Caco-2 (cell line): ENCODE measurements at regions not wholly inside any gene's neighbourhood (a gene's known extent, or its start where the extent isn't known, plus 50 kb on each side); places are given as distances from the start of the nearest gene placed in this dataset.
"Not testable (repeated sequence)": the region's sequence is repeated elsewhere in the genome, so short reads cannot be mapped to it uniquely, and the experiment has no call there.

Source experiments
- BruUV-seq: library from RNA; stranded (reverse); fragments of 400-500 nt; replicated peaks from 2 replicates; lab custom pipeline; 2021; lab: Mats Ljungman, UMichigan
- CTCF ChIA-PET: fragments of 300-600 bp; sonication (Branson Sonifier 250); formaldehyde crosslinking; loops from one replicate; lab custom pipeline; 2022; ENCODE audit warnings: antibody characterized with exemption; lab: Charles Lee
- POLR2A ChIA-PET: fragments of 300-600 bp; sonication (Branson Sonifier 250); formaldehyde crosslinking; loops from one replicate; lab custom pipeline; 2022; ENCODE audit warnings: antibody characterized with exemption; lab: Charles Lee
- DNase-seq, 2 experiments: peaks; one replicate each; pipeline versions ENCODE4 v3.0.0 to v3.0.0-alpha.2; 2020 to 2022
- H3K27me3 ChIP-seq: replicated peaks from 2 replicates; pipeline ENCODE4 v1.6.0; 2011; ENCODE audit warnings: low read length; ENCODE audit not compliant: control insufficient read depth, insufficient read depth
- H3K36me3 ChIP-seq: 2 replicates; pipeline ENCODE4 v1.5.1; 2011; ENCODE audit warnings: low read length; ENCODE audit not compliant: control insufficient read depth, insufficient read depth
- H3K4me1 ChIP-seq: fragments of 250-450 bp; sonication (Bioruptor Pico); 2 replicates; pipeline ENCODE4 v1.5.1; 2020; ENCODE audit warnings: mild to moderate bottlenecking
- H3K4me3 ChIP-seq: 2 replicates; pipeline ENCODE4 v1.5.1; 2011; ENCODE audit warnings: low read depth, mild to moderate bottlenecking, control low read depth, low read length
- H3K9me3 ChIP-seq: fragments of 250-450 bp; sonication (Bioruptor Pico); 2 replicates; pipeline ENCODE4 v1.5.1; 2020; ENCODE audit warnings: mild to moderate bottlenecking, moderate library complexity
- H3K27ac Mint-ChIP-seq: one replicate; pipeline ENCODE4 v1.8.0; 2022; ENCODE audit warnings: mixed read lengths; ENCODE audit not compliant: unreplicated experiment
- H3K27me3 Mint-ChIP-seq: one replicate; pipeline ENCODE4 v1.8.0; 2022; ENCODE audit warnings: mixed read lengths; ENCODE audit not compliant: insufficient read depth, unreplicated experiment
- H3K36me3 Mint-ChIP-seq: one replicate; pipeline ENCODE4 v1.8.0; 2022; ENCODE audit warnings: mild to moderate bottlenecking, mixed read lengths; ENCODE audit not compliant: insufficient read depth, unreplicated experiment
- H3K4me1 Mint-ChIP-seq: one replicate; pipeline ENCODE4 v1.8.0; 2022; ENCODE audit warnings: low read depth, mixed read lengths; ENCODE audit not compliant: unreplicated experiment
- H3K4me3 Mint-ChIP-seq: one replicate; pipeline ENCODE4 v1.8.0; 2022; ENCODE audit warnings: mild to moderate bottlenecking, moderate library complexity, mixed read lengths; ENCODE audit not compliant: unreplicated experiment
- H3K9me3 Mint-ChIP-seq: one replicate; pipeline ENCODE4 v1.8.0; 2022; ENCODE audit warnings: mixed read lengths; ENCODE audit not compliant: unreplicated experiment
- intact Hi-C: fragments of 100-400 bp; cut with micrococcal nuclease; formaldehyde crosslinking; loops from one replicate; pipeline ENCODE4 v1.10.0; 2022; ENCODE audit not compliant: unreplicated experiment
- TF ChIP-seq, protein P1 (sequence below), 2 experiments: fragments of 200-600 bp in 1 of 2; IDR thresholded peaks; 1 replicate in 1 of 2; 2 replicates in 1 of 2; pipeline versions ENCODE4 v1.5.1 to v1.8.0; 2011 to 2022; ENCODE audit warnings: antibody characterized with exemption in 1 of 2, control low read depth in 1 of 2, inconsistent platforms in 1 of 2, low read depth in 1 of 2, low read length in 1 of 2, mild to moderate bottlenecking in 1 of 2, moderate library complexity in 1 of 2; ENCODE audit not compliant: insufficient read depth in 1 of 2, severe bottlenecking in 1 of 2, unreplicated experiment in 1 of 2

DNA sequence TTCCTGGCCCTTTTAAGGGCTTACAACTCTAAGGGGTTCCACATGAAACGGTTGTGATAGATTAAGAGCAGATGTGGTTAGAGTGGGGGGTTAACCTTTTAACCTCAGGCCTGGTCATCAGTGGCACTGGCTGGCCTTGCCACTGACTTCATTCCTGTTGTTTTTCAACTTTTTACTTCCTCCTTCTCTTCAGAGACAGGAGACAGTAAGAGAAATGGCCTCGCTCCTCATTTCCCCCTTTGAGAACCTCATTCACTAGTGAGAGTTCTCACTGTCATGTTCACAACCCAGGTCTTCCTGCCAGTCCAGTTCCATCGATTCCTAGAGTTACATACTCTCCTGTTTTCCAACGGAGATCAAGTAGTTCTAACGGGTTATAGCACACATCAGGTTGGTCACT is 101.6 kb upstream of the SLC1A4 start:
- no TSS peak for BruUV-seq
- H3K4me1 Mint-ChIP-seq = no peaks in the 10 kb centered on the region
- H3K4me3 ChIP-seq = no peak overlapping the region
- H3K27me3 Mint-ChIP-seq = peaks cover 3% of the 10 kb centered on the region
- H3K9me3 ChIP-seq = 0 out of 2 replicates have a peak, but pooled peaks cover 9% of the 10 kb centered on the region
- POLR2A ChIA-PET = no interaction called here
- no peaks in the 10 kb centered on the region for H3K27me3 ChIP-seq
- intact Hi-C loops = no loop called here
- no peak overlapping the region for H3K27ac Mint-ChIP-seq
- no peaks in the 10 kb centered on the region for H3K36me3 Mint-ChIP-seq
- no peaks in the 10 kb centered on the region for H3K36me3 ChIP-seq
- TF ChIP-seq, protein P1, sequence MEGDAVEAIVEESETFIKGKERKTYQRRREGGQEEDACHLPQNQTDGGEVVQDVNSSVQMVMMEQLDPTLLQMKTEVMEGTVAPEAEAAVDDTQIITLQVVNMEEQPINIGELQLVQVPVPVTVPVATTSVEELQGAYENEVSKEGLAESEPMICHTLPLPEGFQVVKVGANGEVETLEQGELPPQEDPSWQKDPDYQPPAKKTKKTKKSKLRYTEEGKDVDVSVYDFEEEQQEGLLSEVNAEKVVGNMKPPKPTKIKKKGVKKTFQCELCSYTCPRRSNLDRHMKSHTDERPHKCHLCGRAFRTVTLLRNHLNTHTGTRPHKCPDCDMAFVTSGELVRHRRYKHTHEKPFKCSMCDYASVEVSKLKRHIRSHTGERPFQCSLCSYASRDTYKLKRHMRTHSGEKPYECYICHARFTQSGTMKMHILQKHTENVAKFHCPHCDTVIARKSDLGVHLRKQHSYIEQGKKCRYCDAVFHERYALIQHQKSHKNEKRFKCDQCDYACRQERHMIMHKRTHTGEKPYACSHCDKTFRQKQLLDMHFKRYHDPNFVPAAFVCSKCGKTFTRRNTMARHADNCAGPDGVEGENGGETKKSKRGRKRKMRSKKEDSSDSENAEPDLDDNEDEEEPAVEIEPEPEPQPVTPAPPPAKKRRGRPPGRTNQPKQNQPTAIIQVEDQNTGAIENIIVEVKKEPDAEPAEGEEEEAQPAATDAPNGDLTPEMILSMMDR (IDR thresholded peaks at IDR 0.05; ENCODE audit: insufficient read depth in 1 of 2, low read depth in 1 of 2, low read length in 1 of 2, severe bottlenecking in 1 of 2, unreplicated experiment in 1 of 2) = no peak
- CTCF ChIA-PET = interaction anchor here (0.6 kb wide), 1 partner anchor 82 kb away, joined by 4 read pairs; no protein-coding TSS in a partner anchor
- peaks cover 15% of the 10 kb centered on the region for H3K9me3 Mint-ChIP-seq
- H3K4me1 ChIP-seq = no peaks in the 10 kb centered on the region
- H3K4me3 Mint-ChIP-seq = no peak overlapping the region
- no peak for DNase-seq

GRCh38 chr2:64888591-64889309 is 100.4 kb upstream of the SLC1A4 start:
- peaks cover 3% of the 10 kb centered on the region for H3K27me3 Mint-ChIP-seq
- TF ChIP-seq, protein P1 (IDR thresholded peaks at IDR 0.05; ENCODE audit: insufficient read depth in 1 of 2, low read depth in 1 of 2, low read length in 1 of 2, severe bottlenecking in 1 of 2, unreplicated experiment in 1 of 2) = peak in 1 of 2 experiments; percentile 41
- no peak overlapping the region for H3K27ac Mint-ChIP-seq
- no peaks in the 10 kb centered on the region for H3K4me1 ChIP-seq
- H3K36me3 ChIP-seq = no peaks in the 10 kb centered on the region
- no peaks in the 10 kb centered on the region for H3K36me3 Mint-ChIP-seq
- peaks cover 15% of the 10 kb centered on the region for H3K9me3 Mint-ChIP-seq
- H3K4me3 ChIP-seq = no peak overlapping the region
- no peak overlapping the region for H3K4me3 Mint-ChIP-seq
- CTCF ChIA-PET = interaction anchor here (0.6 to 1.9 kb wide), 4 partner anchors 16 to 366 kb away, joined by 3 to 6 read pairs (median 4); no protein-coding TSS in a partner anchor
- DNase-seq = peak; percentile 49 to 60
- no TSS peak for BruUV-seq
- intact Hi-C loops = no loop called here
- 0 out of 2 replicates have a peak, but pooled peaks cover 9% of the 10 kb centered on the region for H3K9me3 ChIP-seq
- H3K4me1 Mint-ChIP-seq = no peaks in the 10 kb centered on the region
- POLR2A ChIA-PET = no interaction called here
- H3K27me3 ChIP-seq = no peaks in the 10 kb centered on the region

GRCh38 chr2:64889803-64890202 is 99.4 kb upstream of the SLC1A4 start:
- no peaks in the 10 kb centered on the region for H3K4me1 ChIP-seq
- ChIA-PET CTCF (interaction anchor here (1.9 kb wide), 1 partner anchor 23 kb away, joined by 6 read pairs; no protein-coding TSS in a partner anchor), POLR2A (no interaction called here)
- TF ChIP-seq, protein P1 (IDR thresholded peaks at IDR 0.05; ENCODE audit: insufficient read depth in 1 of 2, low read depth in 1 of 2, low read length in 1 of 2, severe bottlenecking in 1 of 2, unreplicated experiment in 1 of 2) = no peak
- Mint-ChIP-seq H3K27ac (no peak overlapping the region), H3K4me1 (no peaks in the 10 kb centered on the region), H3K4me3 (no peak overlapping the region), H3K9me3 (peaks cover 15% of the 10 kb centered on the region), H3K27me3 (peaks cover 7% of the 10 kb centered on the region), H3K36me3 (no peaks in the 10 kb centered on the region)
- BruUV-seq = no TSS peak
- H3K9me3 ChIP-seq = 0 out of 2 replicates have a peak, but pooled peaks cover 9% of the 10 kb centered on the region
- no peaks in the 10 kb centered on the region for H3K36me3 ChIP-seq
- intact Hi-C loops = no loop called here
- no peak overlapping the region for H3K4me3 ChIP-seq
- no peak for DNase-seq
- H3K27me3 ChIP-seq = no peaks in the 10 kb centered on the region

GRCh38 chr2:64896572-64896971 is 92.6 kb upstream of the SLC1A4 start:
- CTCF ChIA-PET, H3K4me1 Mint-ChIP-seq, H3K4me1 ChIP-seq, H3K9me3 ChIP-seq, BruUV-seq, H3K27me3 Mint-ChIP-seq, H3K4me3 Mint-ChIP-seq, H3K36me3 Mint-ChIP-seq, H3K27me3 ChIP-seq, POLR2A ChIA-PET, intact Hi-C loops, H3K36me3 ChIP-seq, H3K4me3 ChIP-seq, DNase-seq, H3K27ac Mint-ChIP-seq, H3K9me3 Mint-ChIP-seq: not testable (repeated sequence)
